NK-92 (cell line): ENCODE measurements at regions not wholly inside any gene's neighbourhood (a gene's known extent, or its start where the extent isn't known, plus 50 kb on each side); places are given as distances from the start of the nearest gene placed in this dataset.

Experiments
- DNase-seq: peaks from one replicate; lab custom pipeline; 2025; ENCODE audit not compliant: unreplicated experiment; lab: John Stamatoyannopoulos, UW

- DNase-seq, result no peak
Measured at GRCh38 chr2:8623958-8624591, 57.8 kb upstream of the ID2 start.

- DNase-seq, result no peak
Measured at GRCh38 chr2:8624855-8625398, 56.9 kb upstream of the ID2 start.

GRCh38 chr2:8625399-8626300 lies 56.2 kb upstream of the ID2 start:
- DNase-seq, result no peak

GRCh38 chr2:8626572-8626971 lies 55.3 kb upstream of the ID2 start:
- no peak for DNase-seq

GRCh38 chr2:8627019-8627691 lies 54.7 kb upstream of the ID2 start:
- DNase-seq, result no peak

GRCh38 chr2:8627692-8628085 lies 54.2 kb upstream of the ID2 start:
- DNase-seq, result no peak

- no peak for DNase-seq
Measured at GRCh38 chr2:8628179-8628865, 53.5 kb upstream of the ID2 start.

- no peak for DNase-seq
Measured at GRCh38 chr2:8628866-8629209, 53.0 kb upstream of the ID2 start.

- DNase-seq, result no peak
Measured at GRCh38 chr2:8629402-8629801, 52.5 kb upstream of the ID2 start.

- DNase-seq, result no peak
Measured at GRCh38 chr2:8630676-8631464, 51.0 kb upstream of the ID2 start.

- DNase-seq, result no peak
Measured at GRCh38 chr2:8631465-8632005, 50.3 kb upstream of the ID2 start.
